IMR-90 (cell line): ENCODE measurements at regions not wholly inside any gene's neighbourhood (a gene's known extent, or its start where the extent isn't known, plus 50 kb on each side); places are given as distances from the start of the nearest gene placed in this dataset.

Experiments
- ATAC-seq: fragments of 200-7000 bp; cut with Tn5 transposase; 2 replicates; pipeline ENCODE4 v1.9.1; 2020; ENCODE audit warnings: low read depth, mild to moderate bottlenecking, moderate library complexity
- BruUV-seq: library from RNA; stranded (reverse); fragments of 400-500 nt; replicated peaks from 2 replicates; lab custom pipeline; 2021; lab: Mats Ljungman, UMichigan
- CTCF ChIA-PET: fragments of 300-600 bp; formaldehyde crosslinking; extraction: SDS; loops from one replicate; lab custom pipeline; 2021; ENCODE audit warnings: antibody characterized with exemption; lab: Yijun Ruan, JAX
- POLR2A ChIA-PET: fragments of 300-600 bp; sonication (Branson Sonifier 250); formaldehyde crosslinking; loops from one replicate; lab custom pipeline; 2022; ENCODE audit warnings: antibody characterized with exemption; ENCODE audit not compliant: unreplicated experiment; lab: Charles Lee
- DNase-seq: peaks from one replicate; pipeline ENCODE4 v3.0.0; 2013
- H2AFZ ChIP-seq: replicated peaks from 2 replicates; pipeline ENCODE3; 2013; ENCODE audit warnings: low read length, mild to moderate bottlenecking; ENCODE audit not compliant: poor library complexity
- H2AK5ac ChIP-seq: 2 replicates; pipeline ENCODE4 v1.6.1; 2013; ENCODE audit warnings: low read depth, low read length, inconsistent platforms
- H2AK9ac ChIP-seq: replicated peaks from 2 replicates; pipeline ENCODE3; 2013; ENCODE audit warnings: mild to moderate bottlenecking, low read depth, low read length, moderate library complexity; ENCODE audit not compliant: poor library complexity
- H2BK120ac ChIP-seq: 2 replicates; pipeline ENCODE4 v1.6.1; 2013; ENCODE audit warnings: low read depth, low read length, inconsistent platforms
- H2BK15ac ChIP-seq: 3 replicates; pipeline ENCODE4 v1.6.1; 2013; ENCODE audit warnings: low read depth, low read length, inconsistent platforms
- H2BK20ac ChIP-seq: 2 replicates; pipeline ENCODE4 v1.6.1; 2013; ENCODE audit warnings: low read depth, mild to moderate bottlenecking, inconsistent platforms, low read length, moderate library complexity
- H2BK5ac ChIP-seq: 2 replicates; pipeline ENCODE4 v1.6.1; 2013; ENCODE audit warnings: mild to moderate bottlenecking, low read depth, low read length, inconsistent platforms; ENCODE audit not compliant: poor library complexity, severe bottlenecking
- H3K14ac ChIP-seq: replicated peaks from 2 replicates; pipeline ENCODE4 v1.6.1; 2013; ENCODE audit warnings: low read depth, low read length, inconsistent platforms
- H3K18ac ChIP-seq: 2 replicates; pipeline ENCODE4 v1.6.1; 2013; ENCODE audit warnings: low read depth, low read length, control low read depth
- H3K23ac ChIP-seq: 2 replicates; pipeline ENCODE4 v1.6.1; 2013; ENCODE audit warnings: low read depth, low read length, inconsistent platforms
- H3K27ac ChIP-seq: 2 replicates; pipeline ENCODE4 v1.5.1; 2013; ENCODE audit warnings: mild to moderate bottlenecking, control low read depth, low read length; ENCODE audit not compliant: insufficient read depth
- H3K27me3 ChIP-seq: 2 replicates; pipeline ENCODE4 v1.6.1; 2013; ENCODE audit warnings: low read length; ENCODE audit not compliant: control insufficient read depth, insufficient read depth
- H3K36me3 ChIP-seq: 2 replicates; pipeline ENCODE4 v1.6.1; 2013; ENCODE audit warnings: low read length, mixed read lengths; ENCODE audit not compliant: control insufficient read depth, insufficient read depth
- H3K4ac ChIP-seq: 2 replicates; pipeline ENCODE4 v1.6.1; 2013; ENCODE audit warnings: low read depth, low read length, inconsistent platforms
- H3K4me1 ChIP-seq: 2 replicates; pipeline ENCODE4 v1.6.1; 2013; ENCODE audit warnings: low read length, mixed read lengths; ENCODE audit not compliant: control insufficient read depth, insufficient read depth
- H3K4me2 ChIP-seq: 2 replicates; pipeline ENCODE4 v1.6.1; 2013; ENCODE audit warnings: low read depth, mild to moderate bottlenecking, control low read depth, low read length, moderate library complexity
- H3K4me3 ChIP-seq: 2 replicates; pipeline ENCODE4 v1.5.1; 2013; ENCODE audit warnings: low read depth, mild to moderate bottlenecking, control low read depth, low read length, moderate library complexity; ENCODE audit not compliant: insufficient read depth
- H3K56ac ChIP-seq: 2 replicates; pipeline ENCODE4 v1.6.1; 2013; ENCODE audit warnings: low read length, inconsistent platforms; ENCODE audit not compliant: insufficient read depth; ENCODE audit errors: extremely low read depth
- H3K79me1 ChIP-seq, 2 experiments: 2 replicates each; pipeline ENCODE4 v1.6.1; 2013; ENCODE audit warnings: low read length in 2 of 2, inconsistent platforms in 1 of 2, low read depth in 1 of 2
- H3K9ac ChIP-seq: 2 replicates; pipeline ENCODE4 v1.6.1; 2013; ENCODE audit warnings: low read depth, low read length, control low read depth
- H3K9me1 ChIP-seq: 2 replicates; pipeline ENCODE4 v1.6.1; 2013; ENCODE audit warnings: low read length, inconsistent platforms; ENCODE audit not compliant: insufficient read depth
- H3K9me3 ChIP-seq: 2 replicates; pipeline ENCODE4 v1.6.1; 2013; ENCODE audit warnings: low read length; ENCODE audit not compliant: control insufficient read depth, insufficient read depth
- H4K20me1 ChIP-seq: 2 replicates; pipeline ENCODE4 v1.6.1; 2013; ENCODE audit warnings: low read length, inconsistent platforms; ENCODE audit not compliant: insufficient read depth
- H4K5ac ChIP-seq: 2 replicates; pipeline ENCODE4 v1.6.1; 2013; ENCODE audit warnings: mild to moderate bottlenecking, low read depth, low read length, control low read depth
- H4K8ac ChIP-seq, 2 experiments: 2 replicates each; pipeline ENCODE4 v1.6.1; 2013; ENCODE audit warnings: low read depth in 2 of 2, low read length in 2 of 2, control low read depth in 1 of 2, inconsistent platforms in 1 of 2
- H4K91ac ChIP-seq: 2 replicates; pipeline ENCODE4 v1.6.1; 2013; ENCODE audit warnings: low read depth, low read length, inconsistent platforms; ENCODE audit not compliant: insufficient read depth
- BHLHE40 ChIP-seq: fragments of 150-350 bp; IDR thresholded peaks from 2 replicates; pipeline ENCODE4 v1.6.1; 2016; ENCODE audit warnings: mild to moderate bottlenecking, low read depth, low read length
- CEBPB ChIP-seq: IDR thresholded peaks from 2 replicates; pipeline ENCODE4 v1.6.1; 2012; ENCODE audit warnings: low read depth, low read length, improper control_type of control experiment
- CHD1 ChIP-seq: IDR thresholded peaks from 2 replicates; pipeline ENCODE4 v1.6.1; 2012; ENCODE audit warnings: low read depth, low read length, improper control_type of control experiment
- FOS ChIP-seq: fragments of 150-350 bp; IDR thresholded peaks from 2 replicates; pipeline ENCODE4 v1.6.1; 2016; ENCODE audit warnings: low read depth, low read length
- MAZ ChIP-seq: IDR thresholded peaks from 2 replicates; pipeline ENCODE4 v1.6.1; 2012; ENCODE audit warnings: low read depth, mild to moderate bottlenecking, low read length, improper control_type of control experiment, moderate library complexity, borderline replicate concordance
- MXI1 ChIP-seq: IDR thresholded peaks from 2 replicates; pipeline ENCODE4 v1.6.1; 2012; ENCODE audit warnings: low read depth, mild to moderate bottlenecking, low read length, moderate library complexity, borderline replicate concordance
- NFE2L2 ChIP-seq: fragments of 150-350 bp; IDR thresholded peaks from 2 replicates; pipeline ENCODE4 v1.6.1; 2016; ENCODE audit warnings: low read depth, mild to moderate bottlenecking, low read length
- POLR2A ChIP-seq: IDR thresholded peaks from 2 replicates; pipeline ENCODE4 v1.6.1; 2012; ENCODE audit warnings: mild to moderate bottlenecking, low read depth, low read length
- RFX5 ChIP-seq: IDR thresholded peaks from 2 replicates; pipeline ENCODE4 v1.8.0; 2012; ENCODE audit warnings: low read depth, mild to moderate bottlenecking, low read length, moderate library complexity
- WGBS, 2 experiments: methylation state at CpG; one replicate each; pipeline versions ENCODE4 v1.1.5 to v1.1.7; 2013; ENCODE audit warnings: missing lambda C conversion rate in 2 of 2; ENCODE audit not compliant: insufficient read length in 1 of 2; ENCODE audit errors: extremely low coverage in 2 of 2; 5-methylcytosine and 5-hydroxymethylcytosine counted together
- dilution Hi-C: fragments of 300-500 bp; cut with HindIII; formaldehyde crosslinking; loops from one replicate; pipeline ENCODE4 v1.14.3; 2018; ENCODE audit warnings: low sequenced_read_pairs; ENCODE audit not compliant: unreplicated experiment
- in situ Hi-C: fragments of 300-500 bp; cut with MboI; formaldehyde crosslinking; loops from 3 replicates; pipeline ENCODE4 v1.14.3; 2019; ENCODE audit warnings: low sequenced_read_pairs, inconsistent platforms, mixed read lengths
- intact Hi-C: fragments of 100-400 bp; cut with micrococcal nuclease; formaldehyde crosslinking; loops from 2 replicates; pipeline ENCODE4 v1.10.0; 2022
- TF ChIP-seq, protein P1 (sequence below): fragments of 150-350 bp; IDR thresholded peaks from 2 replicates; pipeline ENCODE4 v1.6.1; 2016; ENCODE audit warnings: low read depth, mild to moderate bottlenecking, low read length, moderate library complexity, borderline replicate concordance
- TF ChIP-seq, protein P2 (sequence below): fragments of 150-350 bp; IDR thresholded peaks from 2 replicates; pipeline ENCODE4 v1.6.1; 2017; ENCODE audit warnings: mild to moderate bottlenecking, antibody characterized with exemption, low read length, low read depth
- TF ChIP-seq, protein P3 (sequence below): conservative IDR thresholded peaks from 2 replicates; pipeline ENCODE4 v1.5.1; 2012; ENCODE audit warnings: mild to moderate bottlenecking, low read depth, low read length, improper control_type of control experiment

DNA sequence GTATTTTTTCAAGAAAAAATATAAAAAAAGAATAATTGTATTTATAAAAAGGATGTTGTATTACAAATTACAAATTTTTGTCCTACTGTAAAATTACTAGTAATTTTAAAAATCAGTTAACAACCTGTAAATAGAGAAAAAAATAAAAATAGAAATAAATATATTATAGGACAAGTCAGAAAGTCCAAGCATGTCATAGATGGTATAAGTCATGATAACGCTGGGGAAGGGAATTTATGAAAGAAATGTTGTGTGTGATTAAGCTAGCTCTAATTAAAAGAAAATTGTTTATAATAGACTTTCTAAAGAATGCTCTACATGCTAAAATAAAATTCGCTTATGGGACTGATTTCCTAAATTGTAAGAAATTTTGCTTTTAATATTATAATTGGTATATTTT is 2329.9 kb downstream of the ARAP2 start:
- H3K27me3 ChIP-seq = no peaks in the 10 kb centered on the region
- H3K4ac ChIP-seq = no peak overlapping the region
- WGBS, 2 experiments = no CpG with 5 or more reads among the region's 2 CpGs
- no peaks in the 10 kb centered on the region for H3K9me1 ChIP-seq
- intact Hi-C loops (no loop called here), in situ Hi-C loops (no loop called here), dilution Hi-C loops (no loop called here)
- no peaks in the 10 kb centered on the region for H3K4me1 ChIP-seq
- H2AK9ac ChIP-seq = no peak overlapping the region
- ATAC-seq (no peak), DNase-seq (no peak)
- no peak overlapping the region for H3K56ac ChIP-seq
- no TSS peak for BruUV-seq
- no peaks in the 10 kb centered on the region for H3K79me1 ChIP-seq
- H4K20me1 ChIP-seq = no peaks in the 10 kb centered on the region
- H2BK15ac ChIP-seq = no peak overlapping the region
- H2BK20ac ChIP-seq = no peak overlapping the region
- ChIA-PET POLR2A (no interaction called here), CTCF (no interaction called here)
- H3K9me3 ChIP-seq = no peaks in the 10 kb centered on the region
- TF ChIP-seq, protein P1, sequence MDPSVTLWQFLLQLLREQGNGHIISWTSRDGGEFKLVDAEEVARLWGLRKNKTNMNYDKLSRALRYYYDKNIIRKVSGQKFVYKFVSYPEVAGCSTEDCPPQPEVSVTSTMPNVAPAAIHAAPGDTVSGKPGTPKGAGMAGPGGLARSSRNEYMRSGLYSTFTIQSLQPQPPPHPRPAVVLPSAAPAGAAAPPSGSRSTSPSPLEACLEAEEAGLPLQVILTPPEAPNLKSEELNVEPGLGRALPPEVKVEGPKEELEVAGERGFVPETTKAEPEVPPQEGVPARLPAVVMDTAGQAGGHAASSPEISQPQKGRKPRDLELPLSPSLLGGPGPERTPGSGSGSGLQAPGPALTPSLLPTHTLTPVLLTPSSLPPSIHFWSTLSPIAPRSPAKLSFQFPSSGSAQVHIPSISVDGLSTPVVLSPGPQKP = no peak
- TF ChIP-seq NFE2L2 (no peak), MXI1 (no peak), POLR2A (no peak), CHD1 (no peak), BHLHE40 (no peak), FOS (no peak), RFX5 (no peak), MAZ (no peak), CEBPB (no peak)
- TF ChIP-seq, protein P2, sequence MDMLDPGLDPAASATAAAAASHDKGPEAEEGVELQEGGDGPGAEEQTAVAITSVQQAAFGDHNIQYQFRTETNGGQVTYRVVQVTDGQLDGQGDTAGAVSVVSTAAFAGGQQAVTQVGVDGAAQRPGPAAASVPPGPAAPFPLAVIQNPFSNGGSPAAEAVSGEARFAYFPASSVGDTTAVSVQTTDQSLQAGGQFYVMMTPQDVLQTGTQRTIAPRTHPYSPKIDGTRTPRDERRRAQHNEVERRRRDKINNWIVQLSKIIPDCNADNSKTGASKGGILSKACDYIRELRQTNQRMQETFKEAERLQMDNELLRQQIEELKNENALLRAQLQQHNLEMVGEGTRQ = no peak
- TF ChIP-seq, protein P3, sequence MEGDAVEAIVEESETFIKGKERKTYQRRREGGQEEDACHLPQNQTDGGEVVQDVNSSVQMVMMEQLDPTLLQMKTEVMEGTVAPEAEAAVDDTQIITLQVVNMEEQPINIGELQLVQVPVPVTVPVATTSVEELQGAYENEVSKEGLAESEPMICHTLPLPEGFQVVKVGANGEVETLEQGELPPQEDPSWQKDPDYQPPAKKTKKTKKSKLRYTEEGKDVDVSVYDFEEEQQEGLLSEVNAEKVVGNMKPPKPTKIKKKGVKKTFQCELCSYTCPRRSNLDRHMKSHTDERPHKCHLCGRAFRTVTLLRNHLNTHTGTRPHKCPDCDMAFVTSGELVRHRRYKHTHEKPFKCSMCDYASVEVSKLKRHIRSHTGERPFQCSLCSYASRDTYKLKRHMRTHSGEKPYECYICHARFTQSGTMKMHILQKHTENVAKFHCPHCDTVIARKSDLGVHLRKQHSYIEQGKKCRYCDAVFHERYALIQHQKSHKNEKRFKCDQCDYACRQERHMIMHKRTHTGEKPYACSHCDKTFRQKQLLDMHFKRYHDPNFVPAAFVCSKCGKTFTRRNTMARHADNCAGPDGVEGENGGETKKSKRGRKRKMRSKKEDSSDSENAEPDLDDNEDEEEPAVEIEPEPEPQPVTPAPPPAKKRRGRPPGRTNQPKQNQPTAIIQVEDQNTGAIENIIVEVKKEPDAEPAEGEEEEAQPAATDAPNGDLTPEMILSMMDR = no peak
- H3K9ac ChIP-seq = no peak overlapping the region
- no peak overlapping the region for H3K18ac ChIP-seq
- no peak overlapping the region for H2AFZ ChIP-seq
- H3K36me3 ChIP-seq = no peaks in the 10 kb centered on the region
- H3K4me3 ChIP-seq = no peak overlapping the region
- H3K27ac ChIP-seq = no peak overlapping the region
- H3K14ac ChIP-seq = no peak overlapping the region
- H3K23ac ChIP-seq = no peak overlapping the region
- no peak overlapping the region for H4K8ac ChIP-seq
- H3K4me2 ChIP-seq = no peak overlapping the region
- H2AK5ac ChIP-seq = no peak overlapping the region
- no peak overlapping the region for H4K5ac ChIP-seq
- H4K91ac ChIP-seq = no peak overlapping the region
- H2BK120ac ChIP-seq = no peak overlapping the region
- H2BK5ac ChIP-seq = no peak overlapping the region
